22Rv1 (cell line): ENCODE measurements at regions not wholly inside any gene's neighbourhood (a gene's known extent, or its start where the extent isn't known, plus 50 kb on each side); places are given as distances from the start of the nearest gene placed in this dataset.

Source experiments
- CTCF ChIP-seq: fragments of 450-650 bp; IDR thresholded peaks from 2 replicates; pipeline ENCODE4 v1.5.1; 2017; ENCODE audit warnings: mild to moderate bottlenecking
- ZFX ChIP-seq: fragments of 450-650 bp; IDR thresholded peaks from 2 replicates; pipeline ENCODE4 v1.6.1; 2017; ENCODE audit warnings: antibody characterized with exemption, borderline replicate concordance

- no peak for TF ChIP-seq CTCF
- TF ChIP-seq ZFX: no peak
These were observed 725.9 kb downstream of the TUSC7 start for GRCh38 chr3:117435506-117435905.
